ENCODE measurements at regions not wholly inside any gene's neighbourhood (a gene's known extent, or its start where the extent isn't known, plus 50 kb on each side); places are given as distances from the start of the nearest gene placed in this dataset.

DNA sequence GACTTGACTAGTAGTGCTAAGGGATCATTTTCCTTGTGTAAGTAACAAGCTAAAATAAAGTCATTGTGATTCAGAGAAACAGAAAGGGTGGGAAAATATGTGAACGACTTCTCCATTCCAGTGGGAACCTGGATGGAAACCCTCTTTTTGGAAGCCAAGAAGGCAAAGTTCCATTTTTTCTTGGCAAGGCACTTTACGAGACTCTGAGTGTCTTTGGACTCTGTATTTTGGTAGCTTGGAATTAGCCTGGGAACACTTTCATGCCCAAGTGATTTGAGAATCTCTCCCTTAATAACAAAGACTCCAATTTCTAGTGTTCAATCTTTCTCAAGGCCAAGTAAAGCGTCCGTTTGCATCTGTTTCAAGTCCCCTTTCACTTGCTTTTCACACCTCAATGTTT is 100.5 kb upstream of the SASH1 start:
- Histone ChIP-seq H3K9me1 (ENCODE audit: insufficient read depth, low read length) (no peaks in the 10 kb centered on the region; the same call in 1 of the 2 replicates), H3K4ac (ENCODE audit: low read depth, low read length) (no peak overlapping the region), H4K5ac (ENCODE audit: low read depth, low read length) (no peak overlapping the region), H3K79me1 (ENCODE audit: low read depth in 1 of 2, low read length in 2 of 2) (no peaks in the 10 kb centered on the region), H4K91ac (ENCODE audit: insufficient read depth, low read depth, low read length) (no peak overlapping the region), H3K4me2 (ENCODE audit: low read depth, low read length) (no peak overlapping the region), H2AFZ (replicated peaks; ENCODE audit: low read length, poor library complexity) (no peak overlapping the region), H3K9ac (ENCODE audit: low read depth, low read length) (no peak overlapping the region), H3K14ac (replicated peaks; ENCODE audit: low read depth, low read length) (no peak overlapping the region), H3K27ac (ENCODE audit: insufficient read depth, low read length) (no peak overlapping the region), H3K4me3 (ENCODE audit: insufficient read depth, low read depth, low read length) (no peak overlapping the region), H3K27me3 (ENCODE audit: control insufficient read depth, insufficient read depth, low read length) (no peaks in the 10 kb centered on the region), H2BK15ac (ENCODE audit: low read depth, low read length) (no peak overlapping the region), H2BK5ac (ENCODE audit: low read depth, low read length, poor library complexity, severe bottlenecking) (no peak overlapping the region), H3K18ac (ENCODE audit: low read depth, low read length) (no peak overlapping the region), H2BK20ac (ENCODE audit: low read depth, low read length) (no peak overlapping the region), H4K8ac (ENCODE audit: low read depth in 2 of 2, low read length in 2 of 2) (no peak overlapping the region), H4K20me1 (ENCODE audit: insufficient read depth, low read length) (no peaks in the 10 kb centered on the region), H3K23ac (ENCODE audit: low read depth, low read length) (no peak overlapping the region), H3K36me3 (ENCODE audit: control insufficient read depth, insufficient read depth, low read length) (no peaks in the 10 kb centered on the region), H3K56ac (ENCODE audit: extremely low read depth, insufficient read depth, low read length) (no peak overlapping the region), H2AK9ac (replicated peaks; ENCODE audit: low read depth, low read length, poor library complexity) (no peak overlapping the region), H2BK120ac (ENCODE audit: low read depth, low read length) (no peak overlapping the region), H3K9me3 (ENCODE audit: control insufficient read depth, insufficient read depth, low read length) (no peaks in the 10 kb centered on the region), H3K4me1 (ENCODE audit: control insufficient read depth, insufficient read depth, low read length) (peaks cover 14% of the 10 kb centered on the region), H2AK5ac (ENCODE audit: low read depth, low read length) (no peak overlapping the region)
- intact Hi-C loops (cut with micrococcal nuclease) (no loop called here), in situ Hi-C loops (cut with MboI; ENCODE audit: low sequenced_read_pairs) (no loop called here), dilution Hi-C loops (cut with HindIII; ENCODE audit: low sequenced_read_pairs, unreplicated experiment) (no loop called here)
- ATAC-seq (ENCODE audit: low read depth) (no peak), DNase-seq (no peak)
- WGBS, 2 experiments (ENCODE audit: extremely low coverage in 2 of 2, insufficient read length in 1 of 2): 80% methylated on average over 1 of the region's 4 CpGs; no CpG with 5 or more reads in 1 of the 2 experiments
- POLR2A ChIA-PET (ENCODE audit: unreplicated experiment): no interaction called here
- BruUV-seq (replicated peaks): no TSS peak
- CTCF ChIA-PET: interaction anchor here (0.7 to 1.6 kb wide), 2 partner anchors 62 to 65 kb away, joined by 3 to 5 read pairs; no protein-coding TSS in a partner anchor
- TF ChIP-seq RAD21 (IDR thresholded peaks at IDR 0.05; ENCODE audit: low read length): no peak
- no peak for TF ChIP-seq CEBPB (IDR thresholded peaks at IDR 0.05; ENCODE audit: low read depth, low read length)
- TF ChIP-seq NFE2L2 (IDR thresholded peaks at IDR 0.05; ENCODE audit: low read depth, low read length): no peak
- TF ChIP-seq, protein P1, sequence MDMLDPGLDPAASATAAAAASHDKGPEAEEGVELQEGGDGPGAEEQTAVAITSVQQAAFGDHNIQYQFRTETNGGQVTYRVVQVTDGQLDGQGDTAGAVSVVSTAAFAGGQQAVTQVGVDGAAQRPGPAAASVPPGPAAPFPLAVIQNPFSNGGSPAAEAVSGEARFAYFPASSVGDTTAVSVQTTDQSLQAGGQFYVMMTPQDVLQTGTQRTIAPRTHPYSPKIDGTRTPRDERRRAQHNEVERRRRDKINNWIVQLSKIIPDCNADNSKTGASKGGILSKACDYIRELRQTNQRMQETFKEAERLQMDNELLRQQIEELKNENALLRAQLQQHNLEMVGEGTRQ (IDR thresholded peaks at IDR 0.05; ENCODE audit: low read depth, low read length): no peak
- TF ChIP-seq CHD1 (IDR thresholded peaks at IDR 0.05; ENCODE audit: low read depth, low read length): no peak
- TF ChIP-seq RCOR1 (IDR thresholded peaks at IDR 0.05; ENCODE audit: insufficient replicate concordance, low read length): no peak
- no peak for TF ChIP-seq MAZ (IDR thresholded peaks at IDR 0.05; ENCODE audit: borderline replicate concordance, low read depth, low read length)
- TF ChIP-seq, protein P2, sequence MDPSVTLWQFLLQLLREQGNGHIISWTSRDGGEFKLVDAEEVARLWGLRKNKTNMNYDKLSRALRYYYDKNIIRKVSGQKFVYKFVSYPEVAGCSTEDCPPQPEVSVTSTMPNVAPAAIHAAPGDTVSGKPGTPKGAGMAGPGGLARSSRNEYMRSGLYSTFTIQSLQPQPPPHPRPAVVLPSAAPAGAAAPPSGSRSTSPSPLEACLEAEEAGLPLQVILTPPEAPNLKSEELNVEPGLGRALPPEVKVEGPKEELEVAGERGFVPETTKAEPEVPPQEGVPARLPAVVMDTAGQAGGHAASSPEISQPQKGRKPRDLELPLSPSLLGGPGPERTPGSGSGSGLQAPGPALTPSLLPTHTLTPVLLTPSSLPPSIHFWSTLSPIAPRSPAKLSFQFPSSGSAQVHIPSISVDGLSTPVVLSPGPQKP (IDR thresholded peaks at IDR 0.05; ENCODE audit: borderline replicate concordance, low read depth, low read length): no peak
- TF ChIP-seq SMC3 (IDR thresholded peaks at IDR 0.05; ENCODE audit: low read depth, low read length): no peak
- TF ChIP-seq MXI1 (IDR thresholded peaks at IDR 0.05; ENCODE audit: borderline replicate concordance, low read depth, low read length): no peak
- TF ChIP-seq RFX5 (IDR thresholded peaks at IDR 0.05; ENCODE audit: low read depth, low read length): no peak
- no peak for TF ChIP-seq MAFK (IDR thresholded peaks at IDR 0.05; ENCODE audit: low read depth, low read length)
- no peak for TF ChIP-seq BHLHE40 (IDR thresholded peaks at IDR 0.05; ENCODE audit: low read depth, low read length)
- TF ChIP-seq POLR2A (IDR thresholded peaks at IDR 0.05; ENCODE audit: low read depth, low read length): no peak
- TF ChIP-seq, protein P3, sequence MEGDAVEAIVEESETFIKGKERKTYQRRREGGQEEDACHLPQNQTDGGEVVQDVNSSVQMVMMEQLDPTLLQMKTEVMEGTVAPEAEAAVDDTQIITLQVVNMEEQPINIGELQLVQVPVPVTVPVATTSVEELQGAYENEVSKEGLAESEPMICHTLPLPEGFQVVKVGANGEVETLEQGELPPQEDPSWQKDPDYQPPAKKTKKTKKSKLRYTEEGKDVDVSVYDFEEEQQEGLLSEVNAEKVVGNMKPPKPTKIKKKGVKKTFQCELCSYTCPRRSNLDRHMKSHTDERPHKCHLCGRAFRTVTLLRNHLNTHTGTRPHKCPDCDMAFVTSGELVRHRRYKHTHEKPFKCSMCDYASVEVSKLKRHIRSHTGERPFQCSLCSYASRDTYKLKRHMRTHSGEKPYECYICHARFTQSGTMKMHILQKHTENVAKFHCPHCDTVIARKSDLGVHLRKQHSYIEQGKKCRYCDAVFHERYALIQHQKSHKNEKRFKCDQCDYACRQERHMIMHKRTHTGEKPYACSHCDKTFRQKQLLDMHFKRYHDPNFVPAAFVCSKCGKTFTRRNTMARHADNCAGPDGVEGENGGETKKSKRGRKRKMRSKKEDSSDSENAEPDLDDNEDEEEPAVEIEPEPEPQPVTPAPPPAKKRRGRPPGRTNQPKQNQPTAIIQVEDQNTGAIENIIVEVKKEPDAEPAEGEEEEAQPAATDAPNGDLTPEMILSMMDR (conservative IDR thresholded peaks at IDR 0.05; ENCODE audit: low read depth, low read length): no peak
- no peak for TF ChIP-seq FOS (IDR thresholded peaks at IDR 0.05; ENCODE audit: low read depth, low read length)

All from IMR-90 (cell line).